GM12878 (cell line): ENCODE measurements at regions not wholly inside any gene's neighbourhood (a gene's known extent, or its start where the extent isn't known, plus 50 kb on each side); places are given as distances from the start of the nearest gene placed in this dataset.

Source experiments
- ATAC-seq: fragments of 200-7000 bp; cut with Tn5 transposase; 3 replicates; pipeline ENCODE4 v1.9.1; 2020; ENCODE audit warnings: mild to moderate bottlenecking, moderate library complexity
- BruUV-seq: library from RNA; stranded (reverse); fragments of 400-500 nt; replicated peaks from 2 replicates; lab custom pipeline; 2021; lab: Mats Ljungman, UMichigan
- CTCF ChIA-PET: fragments of 300-600 bp; sonication (Branson Sonifier 250); formaldehyde crosslinking; extraction: SDS; loops from one replicate; lab custom pipeline; 2021; ENCODE audit warnings: inconsistent platforms; lab: Yijun Ruan, JAX
- POLR2A ChIA-PET: fragments of 350-600 bp; formaldehyde crosslinking; extraction: SDS; loops from one replicate; lab custom pipeline; 2021; ENCODE audit warnings: inconsistent platforms; lab: Charles Lee
- RAD21 ChIA-PET: fragments of 300-600 bp; sonication (Branson Sonifier 250); formaldehyde crosslinking; loops from one replicate; lab custom pipeline; 2023; ENCODE audit warnings: antibody characterized with exemption; ENCODE audit not compliant: unreplicated experiment; lab: Charles Lee
- SMC1A ChIA-PET: fragments of 300-600 bp; sonication (Branson Sonifier 250); formaldehyde crosslinking; loops from one replicate; lab custom pipeline; 2023; ENCODE audit not compliant: unreplicated experiment, uncharacterized antibody; lab: Charles Lee
- DNase-seq: peaks from one replicate; pipeline ENCODE4 v3.0.0-alpha.2; 2011; ENCODE audit warnings: low read depth, low spot score
- FAIRE-seq: peaks from 3 replicates; lab custom pipeline; 2011; peaks lifted over from hg19 to GRCh38; lab: Jason Lieb, UNC
- H2AFZ ChIP-seq: 2 replicates; pipeline ENCODE4 v1.6.0; 2011; ENCODE audit warnings: low read depth, low read length, control low read depth; ENCODE audit not compliant: control insufficient read depth
- H3K27ac ChIP-seq: 2 replicates; pipeline ENCODE4 v1.5.1; 2011; ENCODE audit warnings: control low read depth; ENCODE audit not compliant: control insufficient read depth, insufficient read depth
- H3K27me3 ChIP-seq, 2 experiments: replicated peaks in 1 of 2; 2 replicates each; pipeline versions ENCODE4 v1.6.0 to v1.6.1; 2011; ENCODE audit warnings: low read length in 1 of 2; ENCODE audit not compliant: control insufficient read depth in 2 of 2, insufficient read depth in 2 of 2
- H3K36me3 ChIP-seq, 2 experiments: 2 replicates each; pipeline ENCODE4 v1.5.1; 2011; ENCODE audit warnings: low read length in 1 of 2; ENCODE audit not compliant: control insufficient read depth in 2 of 2, insufficient read depth in 2 of 2
- H3K4me1 ChIP-seq: 2 replicates; pipeline ENCODE4 v1.6.1; 2011; ENCODE audit warnings: mild to moderate bottlenecking, low read length, moderate library complexity, mixed read lengths; ENCODE audit not compliant: control insufficient read depth, insufficient read depth
- H3K4me2 ChIP-seq: 2 replicates; pipeline ENCODE4 v1.6.0; 2011; ENCODE audit warnings: control low read depth; ENCODE audit not compliant: control insufficient read depth, insufficient read depth
- H3K4me3 ChIP-seq: fragments of 200-600 bp; sonication (generic); 2 replicates; pipeline ENCODE4 v1.5.1; 2016
- H3K79me2 ChIP-seq: 2 replicates; pipeline ENCODE4 v1.6.0; 2011; ENCODE audit warnings: low read length; ENCODE audit not compliant: control insufficient read depth, insufficient read depth
- H3K9ac ChIP-seq: 2 replicates; pipeline ENCODE4 v1.8.0; 2011; ENCODE audit warnings: low read length, control low read depth, mixed read lengths; ENCODE audit not compliant: control insufficient read depth, insufficient read depth
- H3K9me3 ChIP-seq: replicated peaks from 3 replicates; pipeline ENCODE4 v1.5.1; 2011; ENCODE audit warnings: mild to moderate bottlenecking, low read length; ENCODE audit not compliant: control insufficient read depth, insufficient read depth
- H4K20me1 ChIP-seq: 2 replicates; pipeline ENCODE4 v1.6.0; 2011; ENCODE audit not compliant: control insufficient read depth, insufficient read depth
- ASH2L ChIP-seq: fragments of 300-600, 200-600 bp; sonication (generic); IDR thresholded peaks from 2 replicates; pipeline ENCODE4 v1.6.1; 2017; ENCODE audit warnings: low read depth, mild to moderate bottlenecking, borderline replicate concordance
- ATF2 ChIP-seq: IDR thresholded peaks from 2 replicates; pipeline ENCODE4 v1.6.1; 2012; ENCODE audit warnings: low read length, inconsistent platforms
- ATF3 ChIP-seq: IDR thresholded peaks from 2 replicates; pipeline ENCODE4 v1.6.1; 2011; ENCODE audit warnings: low read depth, mild to moderate bottlenecking, low read length, moderate library complexity, borderline replicate concordance; ENCODE audit errors: extremely low read depth
- CHD1 ChIP-seq: IDR thresholded peaks from 2 replicates; pipeline ENCODE4 v1.6.1; 2012; ENCODE audit warnings: low read depth, low read length, improper control_type of control experiment
- CREB1 ChIP-seq: IDR thresholded peaks from 2 replicates; pipeline ENCODE4 v1.6.1; 2012; ENCODE audit warnings: low read depth, mild to moderate bottlenecking, inconsistent platforms
- EGR1 ChIP-seq, 2 experiments: IDR thresholded peaks; 1 replicate in 1 of 2; 2 replicates in 1 of 2; pipeline ENCODE4 v1.6.1; 2011 to 2012; ENCODE audit warnings: low read depth in 2 of 2, low read length in 2 of 2, borderline replicate concordance in 1 of 2, mild to moderate bottlenecking in 1 of 2, moderate library complexity in 1 of 2
- EZH2 ChIP-seq: IDR thresholded peaks from 2 replicates; pipeline ENCODE4 v1.6.1; 2012; ENCODE audit warnings: low read depth, mild to moderate bottlenecking, control low read depth, inconsistent platforms, low read length, borderline replicate concordance; ENCODE audit not compliant: control insufficient read depth
- NFYB ChIP-seq: IDR thresholded peaks from 2 replicates; pipeline ENCODE4 v1.6.1; 2011; ENCODE audit warnings: low read depth, mild to moderate bottlenecking, low read length, improper control_type of control experiment, moderate library complexity; ENCODE audit not compliant: insufficient read depth
- NR2C1 ChIP-seq: fragments of 450-650 bp; IDR thresholded peaks from 2 replicates; pipeline ENCODE4 v1.6.1; 2017; ENCODE audit warnings: antibody characterized with exemption, mild to moderate bottlenecking, moderate library complexity
- NRF1 ChIP-seq: conservative IDR thresholded peaks from 2 replicates; pipeline ENCODE4 v1.6.1; 2011; ENCODE audit warnings: mild to moderate bottlenecking, low read depth, low read length, improper control_type of control experiment
- PAX5 ChIP-seq: IDR thresholded peaks from 2 replicates; pipeline ENCODE4 v1.6.1; 2011; ENCODE audit warnings: low read depth, low read length, borderline replicate concordance
- SRF ChIP-seq, 2 experiments: IDR thresholded peaks; 2 replicates each; pipeline ENCODE4 v1.6.1; 2011; ENCODE audit warnings: low read depth in 2 of 2, low read length in 2 of 2, mild to moderate bottlenecking in 1 of 2, moderate library complexity in 1 of 2
- SUZ12 ChIP-seq: fragments of 200-600 bp; sonication (generic); IDR thresholded peaks from one replicate; pipeline ENCODE4 v1.6.1; 2018; ENCODE audit warnings: antibody characterized with exemption, mild to moderate bottlenecking; ENCODE audit not compliant: unreplicated experiment
- WGBS: methylation state at CpG from one replicate; pipeline ENCODE4 v1.1.6; 2016; ENCODE audit warnings: low lambda C conversion rate; ENCODE audit not compliant: insufficient replicate concordance, insufficient coverage; ENCODE audit errors: missing lambda C conversion rate; 5-methylcytosine and 5-hydroxymethylcytosine counted together
- in situ Hi-C: fragments of 300-500 bp; cut with MboI; formaldehyde crosslinking; loops from 9 replicates; pipeline ENCODE4 v1.14.3; 2018; ENCODE audit warnings: mixed read lengths
- intact Hi-C: fragments of 100-400 bp; cut with micrococcal nuclease; formaldehyde crosslinking; loops from one replicate; pipeline ENCODE4 v1.14.2; 2022; ENCODE audit not compliant: unreplicated experiment
- TF ChIP-seq, protein P1 (sequence below): IDR thresholded peaks from 2 replicates; pipeline ENCODE4 v1.6.1; 2012; ENCODE audit warnings: improper control_type of control experiment, low read depth, low read length; ENCODE audit not compliant: insufficient replicate concordance
- TF ChIP-seq, protein P2 (sequence below): fragments of 450-650 bp; IDR thresholded peaks from 2 replicates; pipeline ENCODE4 v1.6.1; 2018; ENCODE audit warnings: borderline replicate concordance, mild to moderate bottlenecking; ENCODE audit not compliant: partially characterized antibody

DNA sequence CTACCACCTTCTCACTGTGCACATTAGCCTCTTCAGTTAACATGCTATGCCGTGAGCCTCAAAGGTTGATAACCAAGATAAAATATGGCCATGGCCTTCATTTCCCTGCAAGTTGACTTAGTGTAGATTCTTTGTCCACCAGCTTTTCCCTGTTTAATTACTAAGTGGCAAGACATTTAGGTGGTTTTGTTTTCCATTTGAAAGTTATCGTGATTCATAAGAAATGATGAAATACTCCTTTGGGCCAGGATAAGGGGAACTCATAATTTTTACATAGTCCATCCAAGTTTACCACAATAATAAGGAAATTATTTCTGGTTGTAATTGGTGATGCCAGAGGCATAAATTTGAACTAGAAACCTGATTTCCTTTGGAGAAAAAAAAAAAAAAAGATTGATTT lies 609.6 kb downstream of the TAF11L14 start:
- no peak overlapping the region for H3K27ac ChIP-seq
- ChIA-PET POLR2A (no interaction called here), SMC1A (no interaction called here), RAD21 (no interaction called here), CTCF (no interaction called here)
- no peak for DNase-seq
- 13% methylated on average over 2 of the region's 2 CpGs for WGBS
- H3K4me3 ChIP-seq: no peak overlapping the region
- no peaks in the 10 kb centered on the region for H3K27me3 ChIP-seq
- no peak overlapping the region for H3K9ac ChIP-seq
- no TSS peak for BruUV-seq
- no peak overlapping the region for H3K4me2 ChIP-seq
- no peaks in the 10 kb centered on the region for H3K4me1 ChIP-seq
- H3K36me3 ChIP-seq: no peaks in the 10 kb centered on the region
- intact Hi-C loops (no loop called here), in situ Hi-C loops (no loop called here)
- no peak for TF ChIP-seq NRF1
- TF ChIP-seq, protein P1, sequence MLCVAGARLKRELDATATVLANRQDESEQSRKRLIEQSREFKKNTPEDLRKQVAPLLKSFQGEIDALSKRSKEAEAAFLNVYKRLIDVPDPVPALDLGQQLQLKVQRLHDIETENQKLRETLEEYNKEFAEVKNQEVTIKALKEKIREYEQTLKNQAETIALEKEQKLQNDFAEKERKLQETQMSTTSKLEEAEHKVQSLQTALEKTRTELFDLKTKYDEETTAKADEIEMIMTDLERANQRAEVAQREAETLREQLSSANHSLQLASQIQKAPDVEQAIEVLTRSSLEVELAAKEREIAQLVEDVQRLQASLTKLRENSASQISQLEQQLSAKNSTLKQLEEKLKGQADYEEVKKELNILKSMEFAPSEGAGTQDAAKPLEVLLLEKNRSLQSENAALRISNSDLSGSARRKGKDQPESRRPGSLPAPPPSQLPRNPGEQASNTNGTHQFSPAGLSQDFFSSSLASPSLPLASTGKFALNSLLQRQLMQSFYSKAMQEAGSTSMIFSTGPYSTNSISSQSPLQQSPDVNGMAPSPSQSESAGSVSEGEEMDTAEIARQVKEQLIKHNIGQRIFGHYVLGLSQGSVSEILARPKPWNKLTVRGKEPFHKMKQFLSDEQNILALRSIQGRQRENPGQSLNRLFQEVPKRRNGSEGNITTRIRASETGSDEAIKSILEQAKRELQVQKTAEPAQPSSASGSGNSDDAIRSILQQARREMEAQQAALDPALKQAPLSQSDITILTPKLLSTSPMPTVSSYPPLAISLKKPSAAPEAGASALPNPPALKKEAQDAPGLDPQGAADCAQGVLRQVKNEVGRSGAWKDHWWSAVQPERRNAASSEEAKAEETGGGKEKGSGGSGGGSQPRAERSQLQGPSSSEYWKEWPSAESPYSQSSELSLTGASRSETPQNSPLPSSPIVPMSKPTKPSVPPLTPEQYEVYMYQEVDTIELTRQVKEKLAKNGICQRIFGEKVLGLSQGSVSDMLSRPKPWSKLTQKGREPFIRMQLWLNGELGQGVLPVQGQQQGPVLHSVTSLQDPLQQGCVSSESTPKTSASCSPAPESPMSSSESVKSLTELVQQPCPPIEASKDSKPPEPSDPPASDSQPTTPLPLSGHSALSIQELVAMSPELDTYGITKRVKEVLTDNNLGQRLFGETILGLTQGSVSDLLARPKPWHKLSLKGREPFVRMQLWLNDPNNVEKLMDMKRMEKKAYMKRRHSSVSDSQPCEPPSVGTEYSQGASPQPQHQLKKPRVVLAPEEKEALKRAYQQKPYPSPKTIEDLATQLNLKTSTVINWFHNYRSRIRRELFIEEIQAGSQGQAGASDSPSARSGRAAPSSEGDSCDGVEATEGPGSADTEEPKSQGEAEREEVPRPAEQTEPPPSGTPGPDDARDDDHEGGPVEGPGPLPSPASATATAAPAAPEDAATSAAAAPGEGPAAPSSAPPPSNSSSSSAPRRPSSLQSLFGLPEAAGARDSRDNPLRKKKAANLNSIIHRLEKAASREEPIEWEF: no peak
- TF ChIP-seq, protein P2, sequence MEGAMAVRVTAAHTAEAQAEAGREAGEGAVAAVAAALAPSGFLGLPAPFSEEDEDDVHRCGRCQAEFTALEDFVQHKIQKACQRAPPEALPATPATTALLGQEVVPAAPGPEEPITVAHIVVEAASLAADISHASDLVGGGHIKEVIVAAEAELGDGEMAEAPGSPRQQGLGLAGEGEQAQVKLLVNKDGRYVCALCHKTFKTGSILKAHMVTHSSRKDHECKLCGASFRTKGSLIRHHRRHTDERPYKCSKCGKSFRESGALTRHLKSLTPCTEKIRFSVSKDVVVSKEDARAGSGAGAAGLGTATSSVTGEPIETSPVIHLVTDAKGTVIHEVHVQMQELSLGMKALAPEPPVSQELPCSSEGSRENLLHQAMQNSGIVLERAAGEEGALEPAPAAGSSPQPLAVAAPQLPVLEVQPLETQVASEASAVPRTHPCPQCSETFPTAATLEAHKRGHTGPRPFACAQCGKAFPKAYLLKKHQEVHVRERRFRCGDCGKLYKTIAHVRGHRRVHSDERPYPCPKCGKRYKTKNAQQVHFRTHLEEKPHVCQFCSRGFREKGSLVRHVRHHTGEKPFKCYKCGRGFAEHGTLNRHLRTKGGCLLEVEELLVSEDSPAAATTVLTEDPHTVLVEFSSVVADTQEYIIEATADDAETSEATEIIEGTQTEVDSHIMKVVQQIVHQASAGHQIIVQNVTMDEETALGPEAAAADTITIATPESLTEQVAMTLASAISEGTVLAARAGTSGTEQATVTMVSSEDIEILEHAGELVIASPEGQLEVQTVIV: no peak
- TF ChIP-seq EGR1 (IDR thresholded peaks at IDR 0.05; ENCODE audit: borderline replicate concordance in 1 of 2, low read depth in 2 of 2, low read length in 2 of 2): no peak
- TF ChIP-seq EZH2: no peak
- TF ChIP-seq ATF2: no peak
- TF ChIP-seq SRF (IDR thresholded peaks at IDR 0.05; ENCODE audit: low read depth in 2 of 2, low read length in 2 of 2): no peak
- TF ChIP-seq ATF3: no peak
- TF ChIP-seq NR2C1: no peak
- TF ChIP-seq ASH2L: no peak
- no peak for TF ChIP-seq SUZ12
- TF ChIP-seq NFYB: no peak
- no peak for TF ChIP-seq PAX5
- no peak for TF ChIP-seq CHD1
- TF ChIP-seq CREB1: no peak
- ATAC-seq: no peak
- no peaks in the 10 kb centered on the region for H3K9me3 ChIP-seq
- FAIRE-seq: no peak
- no peaks in the 10 kb centered on the region for H3K79me2 ChIP-seq
- no peaks in the 10 kb centered on the region for H4K20me1 ChIP-seq
- no peak overlapping the region for H2AFZ ChIP-seq
